ENCODE measurements at regions not wholly inside any gene's neighbourhood (a gene's known extent, or its start where the extent isn't known, plus 50 kb on each side); places are given as distances from the start of the nearest gene placed in this dataset.
"Not testable (repeated sequence)": the region's sequence is repeated elsewhere in the genome, so short reads cannot be mapped to it uniquely, and the experiment has no call there.

DNA sequence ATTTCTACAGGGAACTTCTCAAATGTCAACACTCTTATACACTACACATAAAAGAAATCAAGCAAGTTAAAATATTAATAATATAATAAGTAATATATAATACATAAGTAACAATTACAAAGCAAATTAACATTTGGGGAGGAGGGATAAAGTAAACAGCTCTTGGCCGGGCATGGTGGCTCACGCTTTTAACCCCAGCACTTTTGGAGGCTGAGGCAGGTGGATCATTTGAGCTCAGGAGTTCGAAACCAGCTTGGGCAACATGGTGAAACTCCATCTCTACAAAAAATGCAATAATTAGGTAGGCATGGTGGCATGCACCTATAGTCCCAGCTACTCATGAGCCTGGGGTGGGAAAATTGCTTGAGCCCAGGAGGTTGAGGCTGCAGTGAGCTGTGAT lies 4772.6 kb upstream of the OR11H1 start:
- H4K20me1 ChIP-seq (ENCODE audit: insufficient read depth); H3F3A ChIP-seq (ENCODE audit: insufficient read depth, low read depth); H2AFZ ChIP-seq; CTCF ChIA-PET; POLR2A ChIA-PET (ENCODE audit: unreplicated experiment); H3K27me3 ChIP-seq (ENCODE audit: insufficient read depth, low read depth); H3K4me1 ChIP-seq (replicated peaks; ENCODE audit: insufficient read depth); DNase-seq; BruUV-seq (replicated peaks); H3K4me3 ChIP-seq; H3K79me2 ChIP-seq (ENCODE audit: low read depth); H3K36me3 ChIP-seq (ENCODE audit: low read depth); H3K4me2 ChIP-seq; intact Hi-C loops (cut with micrococcal nuclease; ENCODE audit: unreplicated experiment); H3K27ac ChIP-seq; H3K9me2 ChIP-seq (ENCODE audit: insufficient read depth); H3K9me3 ChIP-seq (ENCODE audit: insufficient read depth, low read depth): not testable (repeated sequence)

DNA sequence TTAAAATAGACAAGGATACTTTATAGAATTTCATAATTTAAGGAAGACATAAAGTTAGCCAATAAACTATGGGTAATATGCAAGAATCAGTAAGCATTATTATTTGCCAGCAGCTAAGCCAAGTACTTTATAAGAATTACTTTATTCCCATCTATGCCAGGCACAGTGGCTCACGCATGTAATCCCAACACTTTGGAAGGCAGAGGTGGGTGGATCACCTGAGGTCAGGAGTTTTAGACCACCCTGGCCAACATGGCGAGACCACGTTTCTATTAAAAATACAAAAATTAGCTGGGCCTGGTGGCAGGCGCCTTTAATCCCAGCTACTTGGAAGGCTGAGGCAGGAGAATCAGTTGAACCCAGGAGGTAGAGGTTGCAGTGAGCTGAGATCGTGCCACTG lies 4767.6 kb upstream of the OR11H1 start:
- CTCF ChIA-PET, H3K4me3 ChIP-seq, DNase-seq: not testable (repeated sequence)

DNA sequence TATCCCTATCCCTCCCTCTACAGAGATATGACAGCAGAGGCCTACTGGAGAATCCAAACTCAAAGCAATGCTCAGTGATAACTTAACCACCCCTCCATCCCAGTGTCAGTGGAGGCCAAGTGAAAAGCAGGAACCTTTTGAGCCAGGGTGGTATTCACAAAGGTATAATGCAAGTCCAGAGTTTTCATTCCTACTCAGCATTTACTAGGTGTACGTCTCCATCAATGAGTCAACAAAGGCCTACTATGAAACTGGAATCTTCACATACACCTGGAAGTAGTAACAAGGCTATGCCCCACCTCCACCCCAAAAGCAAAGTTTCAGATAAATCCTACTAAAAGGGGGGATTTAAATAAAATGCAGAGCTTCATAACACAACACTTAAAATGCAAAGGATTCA lies 4761.7 kb upstream of the OR11H1 start:
- POLR2A ChIA-PET (ENCODE audit: unreplicated experiment); H3K36me3 ChIP-seq (ENCODE audit: low read depth); CTCF ChIA-PET; H3K4me1 ChIP-seq (replicated peaks; ENCODE audit: insufficient read depth); H3K4me2 ChIP-seq; DNase-seq; H2AFZ ChIP-seq; BruUV-seq (replicated peaks); H3K9me3 ChIP-seq (ENCODE audit: insufficient read depth, low read depth); H3K27me3 ChIP-seq (ENCODE audit: insufficient read depth, low read depth); H4K20me1 ChIP-seq (ENCODE audit: insufficient read depth); H3K9me2 ChIP-seq (ENCODE audit: insufficient read depth); intact Hi-C loops (cut with micrococcal nuclease; ENCODE audit: unreplicated experiment); H3F3A ChIP-seq (ENCODE audit: insufficient read depth, low read depth); H3K27ac ChIP-seq; H3K4me3 ChIP-seq; H3K79me2 ChIP-seq (ENCODE audit: low read depth): not testable (repeated sequence)

More for the DNA sequence above, 4767.6 kb upstream of the OR11H1 start:
- intact Hi-C loops (cut with micrococcal nuclease; ENCODE audit: unreplicated experiment); H3K79me2 ChIP-seq (ENCODE audit: low read depth); H2AFZ ChIP-seq; H3K27me3 ChIP-seq (ENCODE audit: insufficient read depth, low read depth); H3K4me1 ChIP-seq (replicated peaks; ENCODE audit: insufficient read depth); H3K27ac ChIP-seq; H4K20me1 ChIP-seq (ENCODE audit: insufficient read depth); H3K9me3 ChIP-seq (ENCODE audit: insufficient read depth, low read depth); POLR2A ChIA-PET (ENCODE audit: unreplicated experiment); H3F3A ChIP-seq (ENCODE audit: insufficient read depth, low read depth); BruUV-seq (replicated peaks); H3K36me3 ChIP-seq (ENCODE audit: low read depth); H3K9me2 ChIP-seq (ENCODE audit: insufficient read depth); H3K4me2 ChIP-seq: not testable (repeated sequence)

DNA sequence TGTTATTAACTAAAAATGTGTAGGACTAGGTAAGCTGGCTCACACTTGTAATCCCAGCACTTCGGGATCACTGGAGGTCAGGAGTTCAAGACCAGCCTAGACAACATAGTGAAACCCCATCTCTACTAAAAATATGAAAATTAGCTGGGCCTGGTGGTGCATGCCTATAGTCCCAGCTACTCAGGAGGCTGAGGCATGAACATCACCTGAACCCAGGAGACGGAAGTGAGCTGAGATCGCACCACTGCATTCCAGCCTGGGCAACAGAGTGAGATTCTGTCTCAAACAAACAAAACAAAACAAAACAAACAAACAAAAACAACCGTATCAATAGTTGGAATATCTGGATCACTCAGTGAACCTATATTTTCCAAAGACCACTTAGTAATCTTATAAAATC lies 4759.1 kb upstream of the OR11H1 start:
- POLR2A ChIA-PET (ENCODE audit: unreplicated experiment); H2AFZ ChIP-seq; H3K4me1 ChIP-seq (replicated peaks; ENCODE audit: insufficient read depth); H3K27ac ChIP-seq; H3K27me3 ChIP-seq (ENCODE audit: insufficient read depth, low read depth); H3K9me2 ChIP-seq (ENCODE audit: insufficient read depth); H3F3A ChIP-seq (ENCODE audit: insufficient read depth, low read depth); H3K36me3 ChIP-seq (ENCODE audit: low read depth); H3K4me2 ChIP-seq; H3K79me2 ChIP-seq (ENCODE audit: low read depth); DNase-seq; BruUV-seq (replicated peaks); CTCF ChIA-PET; H3K9me3 ChIP-seq (ENCODE audit: insufficient read depth, low read depth); intact Hi-C loops (cut with micrococcal nuclease; ENCODE audit: unreplicated experiment); H3K4me3 ChIP-seq; H4K20me1 ChIP-seq (ENCODE audit: insufficient read depth): not testable (repeated sequence)

DNA sequence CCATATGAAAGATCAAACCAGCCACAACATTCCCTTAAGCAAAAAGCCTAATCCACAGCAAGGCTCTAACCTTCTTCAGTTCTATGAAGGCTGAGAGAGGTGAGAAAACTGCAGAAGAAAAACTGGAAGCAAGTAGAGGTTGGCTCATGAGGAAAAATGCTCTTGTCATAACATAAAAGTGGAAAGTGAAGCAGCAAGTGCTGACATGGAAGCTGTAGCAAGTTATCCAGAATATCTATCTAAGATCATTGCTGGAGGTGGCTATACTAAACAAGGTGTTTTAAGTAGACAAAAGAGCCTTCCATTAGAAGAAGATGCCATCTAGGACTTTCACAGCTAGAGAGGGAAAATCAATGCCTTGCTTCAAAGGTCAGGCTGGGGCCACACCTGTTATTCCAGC lies 4756.2 kb upstream of the OR11H1 start:
- H3F3A ChIP-seq (ENCODE audit: insufficient read depth, low read depth); H3K4me1 ChIP-seq (replicated peaks; ENCODE audit: insufficient read depth); H3K27ac ChIP-seq; H3K4me3 ChIP-seq; H3K4me2 ChIP-seq; H3K36me3 ChIP-seq (ENCODE audit: low read depth); H3K9me3 ChIP-seq (ENCODE audit: insufficient read depth, low read depth); H3K79me2 ChIP-seq (ENCODE audit: low read depth); H4K20me1 ChIP-seq (ENCODE audit: insufficient read depth); BruUV-seq (replicated peaks); POLR2A ChIA-PET (ENCODE audit: unreplicated experiment); H3K27me3 ChIP-seq (ENCODE audit: insufficient read depth, low read depth); H3K9me2 ChIP-seq (ENCODE audit: insufficient read depth); CTCF ChIA-PET; H2AFZ ChIP-seq; DNase-seq; intact Hi-C loops (cut with micrococcal nuclease; ENCODE audit: unreplicated experiment): not testable (repeated sequence)

DNA sequence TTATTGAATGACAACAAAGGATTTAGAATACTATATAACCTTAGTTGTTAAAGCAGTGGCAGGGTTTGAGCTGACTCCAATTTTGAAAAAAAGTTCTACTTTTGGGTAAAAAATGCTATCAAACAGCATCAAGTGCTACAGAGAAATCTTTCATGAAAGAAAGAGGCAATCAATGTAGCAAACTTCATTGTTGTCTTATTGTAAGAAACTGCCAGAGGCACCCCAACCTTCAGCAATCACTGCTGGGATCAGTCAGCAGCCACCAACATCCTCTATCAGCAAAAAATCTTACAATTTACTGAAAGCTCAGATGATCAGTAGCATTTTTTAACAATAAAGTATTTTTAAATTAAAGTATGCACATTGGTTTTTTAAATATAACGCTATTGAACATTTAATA lies 4754.7 kb upstream of the OR11H1 start:
- intact Hi-C loops (cut with micrococcal nuclease; ENCODE audit: unreplicated experiment); H3F3A ChIP-seq (ENCODE audit: insufficient read depth, low read depth); H2AFZ ChIP-seq; H3K79me2 ChIP-seq (ENCODE audit: low read depth); H3K4me1 ChIP-seq (replicated peaks; ENCODE audit: insufficient read depth); H3K9me3 ChIP-seq (ENCODE audit: insufficient read depth, low read depth); H3K36me3 ChIP-seq (ENCODE audit: low read depth); H3K9me2 ChIP-seq (ENCODE audit: insufficient read depth); H3K27me3 ChIP-seq (ENCODE audit: insufficient read depth, low read depth); DNase-seq; CTCF ChIA-PET; BruUV-seq (replicated peaks); H3K27ac ChIP-seq; POLR2A ChIA-PET (ENCODE audit: unreplicated experiment); H4K20me1 ChIP-seq (ENCODE audit: insufficient read depth); H3K4me3 ChIP-seq; H3K4me2 ChIP-seq: not testable (repeated sequence)

DNA sequence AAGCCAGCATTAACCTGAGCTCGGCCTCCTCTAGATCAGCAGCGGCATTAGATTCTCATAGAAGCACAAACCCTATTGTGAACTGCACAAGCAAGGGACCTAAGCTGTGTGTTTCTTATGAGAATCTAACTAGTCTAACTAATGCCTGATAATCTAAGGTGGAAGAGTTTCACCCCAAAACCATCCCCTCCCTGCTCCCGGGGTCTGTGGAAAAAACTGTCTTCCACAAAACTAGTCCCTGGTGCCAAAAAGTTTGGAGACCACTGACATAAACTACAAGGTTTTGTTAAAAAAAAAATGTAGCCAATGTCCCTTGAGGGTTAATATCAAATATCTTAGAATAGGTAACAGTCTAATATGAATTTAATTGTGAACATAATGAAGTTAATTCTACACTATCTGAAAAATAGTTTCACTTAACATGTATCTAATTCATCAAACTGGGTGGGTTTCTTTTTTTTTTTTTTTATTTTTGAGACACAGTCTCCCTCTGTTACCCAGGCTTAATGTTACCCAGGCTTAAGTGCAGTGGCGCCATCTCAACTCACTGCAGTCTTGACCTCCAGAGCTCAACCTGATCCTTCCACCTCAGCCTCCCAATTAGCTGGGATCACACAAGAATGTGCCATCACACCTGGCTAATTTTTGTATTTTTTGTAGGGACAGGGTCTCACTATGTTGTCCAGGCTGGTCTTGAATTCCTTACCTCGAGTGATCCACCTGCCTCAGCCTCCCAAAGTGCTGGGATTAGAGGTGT lies 4752.2 kb upstream of the OR11H1 start:
- not testable (repeated sequence) for DNase-seq; H3K9me3 ChIP-seq (ENCODE audit: insufficient read depth, low read depth)

More for the DNA sequence above, 4752.2 kb upstream of the OR11H1 start:
- H3K4me3 ChIP-seq; H3K4me1 ChIP-seq (replicated peaks; ENCODE audit: insufficient read depth); H3K27me3 ChIP-seq (ENCODE audit: insufficient read depth, low read depth); BruUV-seq (replicated peaks); CTCF ChIA-PET; H3K4me2 ChIP-seq; H2AFZ ChIP-seq; H3K36me3 ChIP-seq (ENCODE audit: low read depth); intact Hi-C loops (cut with micrococcal nuclease; ENCODE audit: unreplicated experiment); H3K27ac ChIP-seq; H3K79me2 ChIP-seq (ENCODE audit: low read depth); H4K20me1 ChIP-seq (ENCODE audit: insufficient read depth); H3K9me2 ChIP-seq (ENCODE audit: insufficient read depth); H3F3A ChIP-seq (ENCODE audit: insufficient read depth, low read depth); POLR2A ChIA-PET (ENCODE audit: unreplicated experiment): not testable (repeated sequence)
